Endothelial cell of umbilical vein (primary cell): ENCODE measurements at regions not wholly inside any gene's neighbourhood (a gene's known extent, or its start where the extent isn't known, plus 50 kb on each side); places are given as distances from the start of the nearest gene placed in this dataset.

ENCODE experiments used
- BruUV-seq: library from RNA; stranded (reverse); fragments of 400-500 nt; replicated peaks from 2 replicates; lab custom pipeline; 2021; lab: Mats Ljungman, UMichigan
- CTCF ChIA-PET: fragments of 300-600, 350-600 bp; sonication (Branson Sonifier 250); formaldehyde crosslinking; loops from one replicate; lab custom pipeline; 2021; ENCODE audit warnings: antibody characterized with exemption, inconsistent platforms; lab: Charles Lee
- POLR2A ChIA-PET: fragments of 300-600, 350-600 bp; sonication (Branson Sonifier 250); formaldehyde crosslinking; loops from one replicate; lab custom pipeline; 2021; ENCODE audit warnings: antibody characterized with exemption, inconsistent platforms; lab: Charles Lee
- DNase-seq: peaks from one replicate; pipeline ENCODE4 v3.0.0-alpha.2; 2011; ENCODE audit warnings: low read depth, low spot score
- FAIRE-seq: peaks from 2 replicates; lab custom pipeline; 2011; peaks lifted over from hg19 to GRCh38; lab: Jason Lieb, UNC
- H2AFZ ChIP-seq: 2 replicates; pipeline ENCODE4 v1.6.0; 2012; ENCODE audit warnings: low read depth, low read length, control low read depth, inconsistent platforms
- H3K27ac ChIP-seq: 2 replicates; pipeline ENCODE4 v1.5.1; 2011; ENCODE audit warnings: low read depth, mild to moderate bottlenecking, control low read depth, low read length, moderate library complexity; ENCODE audit not compliant: insufficient read depth
- H3K27me3 ChIP-seq, 2 experiments: 2 replicates each; pipeline versions ENCODE4 v1.6.0 to v1.6.1; 2011; ENCODE audit warnings: low read length in 2 of 2, mixed read lengths in 1 of 2; ENCODE audit not compliant: control insufficient read depth in 2 of 2, insufficient read depth in 2 of 2
- H3K36me3 ChIP-seq, 2 experiments: 2 replicates in 1 of 2; 3 replicates in 1 of 2; pipeline ENCODE4 v1.5.1; 2011; ENCODE audit warnings: low read length in 2 of 2, mild to moderate bottlenecking in 1 of 2, moderate library complexity in 1 of 2; ENCODE audit not compliant: control insufficient read depth in 2 of 2, insufficient read depth in 2 of 2; ENCODE audit errors: extremely low read depth in 1 of 2
- H3K4me1 ChIP-seq: 3 replicates; pipeline ENCODE4 v1.5.1; 2011; ENCODE audit warnings: mild to moderate bottlenecking, low read length; ENCODE audit not compliant: control insufficient read depth, insufficient read depth; ENCODE audit errors: extremely low read depth
- H3K4me2 ChIP-seq: 2 replicates; pipeline ENCODE4 v1.6.1; 2011; ENCODE audit warnings: low read length, control low read depth, mixed read lengths; ENCODE audit not compliant: insufficient read depth
- H3K4me3 ChIP-seq, 3 experiments: fragments of 200-600 bp in 1 of 3; sonication (generic), shearing (Covaris generic) in 1 of 3; replicated peaks in 1 of 3; 2 replicates each; pipeline ENCODE4 v1.5.1; 2011 to 2016; ENCODE audit warnings: control low read depth in 3 of 3, low read length in 3 of 3, mild to moderate bottlenecking in 2 of 3, inconsistent platforms in 1 of 3, low read depth in 1 of 3, moderate library complexity in 1 of 3; ENCODE audit not compliant: insufficient read depth in 1 of 3
- H3K79me2 ChIP-seq: 2 replicates; pipeline ENCODE4 v1.6.0; 2012; ENCODE audit warnings: low read length, inconsistent platforms; ENCODE audit not compliant: control insufficient read depth, insufficient read depth
- H3K9ac ChIP-seq: replicated peaks from 2 replicates; pipeline ENCODE3; 2011; ENCODE audit warnings: low read length, control low read depth; ENCODE audit not compliant: insufficient read depth; ENCODE audit errors: extremely low read depth
- H3K9me1 ChIP-seq: replicated peaks from 3 replicates; pipeline ENCODE4 v1.6.0; 2011; ENCODE audit warnings: mild to moderate bottlenecking, low read length; ENCODE audit not compliant: control insufficient read depth, insufficient read depth; ENCODE audit errors: extremely low read depth
- H3K9me3 ChIP-seq: replicated peaks from 2 replicates; pipeline ENCODE4 v1.5.1; 2012; ENCODE audit warnings: low read length, inconsistent platforms; ENCODE audit not compliant: control insufficient read depth, insufficient read depth
- H4K20me1 ChIP-seq: replicated peaks from 2 replicates; pipeline ENCODE3; 2011; ENCODE audit warnings: mild to moderate bottlenecking, low read length; ENCODE audit not compliant: control insufficient read depth, insufficient read depth; ENCODE audit errors: extremely low read depth
- CTCF ChIP-seq, 2 donors: IDR thresholded peaks; 1 replicate in 1 of 2; 2 replicates in 1 of 2; pipeline ENCODE4 v1.5.1; 2011; ENCODE audit warnings: low read length in 2 of 2, mild to moderate bottlenecking in 2 of 2, moderate library complexity in 2 of 2, control low read depth in 1 of 2, inconsistent platforms in 1 of 2, low read depth in 1 of 2; ENCODE audit not compliant: insufficient read depth in 1 of 2; ENCODE audit errors: extremely low read depth in 1 of 2
- EZH2 ChIP-seq: IDR thresholded peaks from 2 replicates; pipeline ENCODE4 v1.6.1; 2012; ENCODE audit warnings: borderline replicate concordance, low read depth, mild to moderate bottlenecking, moderate library complexity, low read length, inconsistent platforms; ENCODE audit not compliant: severe bottlenecking
- FOS ChIP-seq: IDR thresholded peaks from 2 replicates; pipeline ENCODE4 v1.6.1; 2011; ENCODE audit warnings: mild to moderate bottlenecking, low read length, moderate library complexity, borderline replicate concordance; ENCODE audit not compliant: insufficient read depth
- GATA2 ChIP-seq: IDR thresholded peaks from 2 replicates; pipeline ENCODE4 v1.7.0; 2011; ENCODE audit warnings: low read depth, mild to moderate bottlenecking, moderate library complexity, mixed read lengths, low read length; ENCODE audit not compliant: insufficient read length, insufficient read depth
- JUN ChIP-seq: IDR thresholded peaks from 2 replicates; pipeline ENCODE4 v1.6.1; 2011; ENCODE audit warnings: borderline replicate concordance, low read depth; ENCODE audit not compliant: insufficient read length, insufficient read depth
- MAX ChIP-seq: IDR thresholded peaks from 2 replicates; pipeline ENCODE4 v1.6.1; 2011; ENCODE audit not compliant: insufficient read depth, insufficient read length
- MYC ChIP-seq: IDR thresholded peaks from one replicate; pipeline ENCODE4 v1.6.1; 2011; ENCODE audit warnings: mild to moderate bottlenecking, low read depth, low read length
- POLR2A ChIP-seq: IDR thresholded peaks from 2 replicates; pipeline ENCODE4 v1.6.1; 2012; ENCODE audit warnings: low read depth, mild to moderate bottlenecking, control low read depth, low read length
- POLR2AphosphoS5 ChIP-seq: IDR thresholded peaks from 2 replicates; pipeline ENCODE4 v1.6.1; 2012; ENCODE audit warnings: low read depth, mild to moderate bottlenecking, control low read depth, low read length, moderate library complexity; ENCODE audit not compliant: insufficient read depth
- dilution Hi-C: fragments of 300-500 bp; cut with MboI; formaldehyde crosslinking; loops from one replicate; pipeline ENCODE4 v1.15.0; 2019; ENCODE audit warnings: low sequenced_read_pairs; ENCODE audit not compliant: extremely low pct_ligation_motif_present
- intact Hi-C: fragments of 100-400 bp; cut with micrococcal nuclease; formaldehyde crosslinking; loops from one replicate; pipeline ENCODE4 v1.10.0; 2022

- BruUV-seq = no TSS peak
- H3K9ac ChIP-seq = no peak overlapping the region
- H3K79me2 ChIP-seq = no peaks in the 10 kb centered on the region
- ChIA-PET CTCF (no interaction called here), POLR2A (no interaction called here)
- H4K20me1 ChIP-seq = no peaks in the 10 kb centered on the region
- dilution Hi-C loops = no loop called here
- TF ChIP-seq CTCF (IDR thresholded peaks at IDR 0.05; ENCODE audit: extremely low read depth in 1 of 2, insufficient read depth in 1 of 2, low read depth in 1 of 2, low read length in 2 of 2) (no peak), POLR2AphosphoS5 (no peak), MYC (no peak), FOS (no peak), MAX (no peak), POLR2A (no peak), JUN (no peak), GATA2 (no peak), EZH2 (no peak)
- H3K9me1 ChIP-seq = no peaks in the 10 kb centered on the region
- DNase-seq (no peak), FAIRE-seq (no peak)
- intact Hi-C loops = no loop called here
- no peaks in the 10 kb centered on the region for H3K27me3 ChIP-seq
- no peaks in the 10 kb centered on the region for H3K9me3 ChIP-seq
- H3K4me2 ChIP-seq = no peak overlapping the region
- H3K4me3 ChIP-seq = no peak overlapping the region
- H3K36me3 ChIP-seq = no peaks in the 10 kb centered on the region
- H2AFZ ChIP-seq = no peak overlapping the region
- no peaks in the 10 kb centered on the region for H3K4me1 ChIP-seq
- H3K27ac ChIP-seq = no peak overlapping the region
These were observed 1386.8 kb upstream of the ADGRL2 start for GRCh38 chr1:80413969-80414368.
